HG03521 (cell line): ENCODE measurements at regions not wholly inside any gene's neighbourhood (a gene's known extent, or its start where the extent isn't known, plus 50 kb on each side); places are given as distances from the start of the nearest gene placed in this dataset.
"Not testable (repeated sequence)": the region's sequence is repeated elsewhere in the genome, so short reads cannot be mapped to it uniquely, and the experiment has no call there.

Experiments
- ATAC-seq: cut with Tn5 transposase; IDR thresholded peaks from one replicate; pipeline ENCODE4 v1.9.1; 2021; ENCODE audit warnings: mild to moderate bottlenecking, moderate library complexity; ENCODE audit not compliant: unreplicated experiment

- not testable (repeated sequence) for ATAC-seq
These were observed 1465.9 kb downstream of the SPATA31A7 start for GRCh38 chr9:62655705-62656104.

GRCh38 chr9:62662733-62663507 is 1473.1 kb downstream of the SPATA31A7 start:
- not testable (repeated sequence) for ATAC-seq

GRCh38 chr9:62663512-62663911 is 1473.7 kb downstream of the SPATA31A7 start:
- not testable (repeated sequence) for ATAC-seq

GRCh38 chr9:62667137-62667824 is 1477.4 kb downstream of the SPATA31A7 start:
- ATAC-seq = not testable (repeated sequence)

- not testable (repeated sequence) for ATAC-seq
These were observed 1487.2 kb downstream of the SPATA31A7 start for GRCh38 chr9:62677016-62677415.

- not testable (repeated sequence) for ATAC-seq
These were observed 1488.5 kb downstream of the SPATA31A7 start for GRCh38 chr9:62678336-62678735.

- not testable (repeated sequence) for ATAC-seq
These were observed 1489.2 kb downstream of the SPATA31A7 start for GRCh38 chr9:62679020-62679419.

GRCh38 chr9:62684833-62685647 is 1495.2 kb downstream of the SPATA31A7 start:
- not testable (repeated sequence) for ATAC-seq

GRCh38 chr9:62686313-62686712 is 1496.5 kb downstream of the SPATA31A7 start:
- not testable (repeated sequence) for ATAC-seq

- not testable (repeated sequence) for ATAC-seq
These were observed 1503.2 kb downstream of the SPATA31A7 start for GRCh38 chr9:62693019-62693418.

- ATAC-seq = not testable (repeated sequence)
These were observed 1521.5 kb downstream of the SPATA31A7 start for GRCh38 chr9:62711317-62711716.

- not testable (repeated sequence) for ATAC-seq
These were observed 1535.7 kb downstream of the SPATA31A7 start for GRCh38 chr9:62725580-62725979.

- ATAC-seq = peak; percentile 90
These were observed 1540.6 kb downstream of the SPATA31A7 start for GRCh38 chr9:62730229-62731000.

GRCh38 chr9:62731015-62731414 is 1541.2 kb downstream of the SPATA31A7 start:
- not testable (repeated sequence) for ATAC-seq

GRCh38 chr9:62737004-62737606 is 1547.3 kb downstream of the SPATA31A7 start:
- not testable (repeated sequence) for ATAC-seq

- ATAC-seq = not testable (repeated sequence)
These were observed 1548.1 kb downstream of the SPATA31A7 start for GRCh38 chr9:62737915-62738314.

GRCh38 chr9:62745774-62746529 is 1556.1 kb downstream of the SPATA31A7 start:
- ATAC-seq = not testable (repeated sequence)
